ES-I3 (cell line): ENCODE measurements at regions not wholly inside any gene's neighbourhood (a gene's known extent, or its start where the extent isn't known, plus 50 kb on each side); places are given as distances from the start of the nearest gene placed in this dataset.

Experiments used
- H3K36me3 ChIP-seq: 2 replicates; pipeline ENCODE4 v1.6.1; 2013; ENCODE audit warnings: mild to moderate bottlenecking, low read length, control low read depth, moderate library complexity; ENCODE audit not compliant: insufficient read depth
- H3K4me1 ChIP-seq: 2 replicates; pipeline ENCODE4 v1.6.1; 2013; ENCODE audit warnings: mild to moderate bottlenecking, control low read depth, low read length; ENCODE audit not compliant: insufficient read depth
- H3K9ac ChIP-seq: 2 replicates; pipeline ENCODE4 v1.6.1; 2013; ENCODE audit warnings: low read depth, mild to moderate bottlenecking, low read length, moderate library complexity
- H3K9me3 ChIP-seq: 2 replicates; pipeline ENCODE4 v1.6.1; 2013; ENCODE audit warnings: mild to moderate bottlenecking, low read length, moderate library complexity; ENCODE audit not compliant: control insufficient read depth, insufficient read depth

- H3K9ac ChIP-seq = no peak overlapping the region
- 0 out of 2 replicates have a peak, but pooled peaks cover 3% of the 10 kb centered on the region for H3K4me1 ChIP-seq
- no peaks in the 10 kb centered on the region for H3K9me3 ChIP-seq
- H3K36me3 ChIP-seq = no peaks in the 10 kb centered on the region
These were observed 789.6 kb downstream of the CDH8 start for GRCh38 chr16:61246592-61246991.

DNA sequence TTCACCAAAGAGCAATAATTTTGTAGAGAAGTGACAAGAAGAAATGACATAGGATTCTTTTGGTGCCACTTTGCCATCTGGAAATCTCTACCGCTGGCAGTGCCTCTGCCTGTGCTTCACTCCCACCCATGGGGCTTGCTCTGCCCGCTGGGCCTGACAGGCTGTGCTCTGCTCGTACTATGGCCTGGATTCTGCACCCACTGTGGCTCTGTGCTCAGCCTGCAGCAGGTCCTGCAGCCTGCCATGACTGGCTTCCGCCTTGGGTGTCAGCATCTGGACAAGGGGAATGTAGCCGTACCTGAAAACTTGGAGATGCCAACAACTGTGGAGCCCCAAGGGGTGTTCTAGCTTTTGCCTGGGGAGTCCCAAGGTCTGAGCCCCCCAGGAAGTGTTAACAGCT lies 792.3 kb downstream of the CDH8 start:
- no peak overlapping the region for H3K9ac ChIP-seq
- H3K4me1 ChIP-seq = 0 out of 2 replicates have a peak, but pooled peaks cover 3% of the 10 kb centered on the region
- no peaks in the 10 kb centered on the region for H3K36me3 ChIP-seq
- H3K9me3 ChIP-seq = no peaks in the 10 kb centered on the region

DNA sequence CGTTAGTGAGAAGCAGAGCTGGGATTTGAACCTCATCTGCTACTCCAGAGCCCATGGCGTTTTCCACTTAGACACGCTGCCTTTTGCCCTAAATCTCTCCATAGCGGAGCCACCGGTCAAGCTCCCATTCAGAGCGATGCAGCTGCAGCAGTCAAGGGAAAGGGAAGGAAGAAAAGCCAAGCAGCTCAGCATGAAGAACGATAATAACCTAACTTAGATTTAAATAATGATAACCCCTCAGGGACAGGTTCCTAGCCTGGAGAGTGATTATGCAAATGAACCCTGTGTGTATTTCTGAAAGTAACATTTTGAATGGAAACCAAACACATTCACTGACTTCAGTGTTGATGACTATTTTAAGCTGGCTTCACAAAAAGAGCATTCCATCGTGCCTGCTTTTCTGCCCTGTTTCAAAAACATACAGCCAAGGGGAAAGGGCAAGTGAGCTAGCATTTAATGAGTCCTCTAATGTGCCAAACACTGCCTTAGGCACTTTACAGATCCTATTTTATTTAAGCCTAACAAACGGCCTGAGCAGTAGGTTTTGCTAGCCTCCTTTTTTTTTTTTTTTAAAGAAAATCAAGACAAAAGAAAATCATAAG lies 798.3 kb downstream of the CDH8 start:
- no peak overlapping the region for H3K9ac ChIP-seq
- no peaks in the 10 kb centered on the region for H3K9me3 ChIP-seq
- no peaks in the 10 kb centered on the region for H3K4me1 ChIP-seq
- H3K36me3 ChIP-seq = no peaks in the 10 kb centered on the region

DNA sequence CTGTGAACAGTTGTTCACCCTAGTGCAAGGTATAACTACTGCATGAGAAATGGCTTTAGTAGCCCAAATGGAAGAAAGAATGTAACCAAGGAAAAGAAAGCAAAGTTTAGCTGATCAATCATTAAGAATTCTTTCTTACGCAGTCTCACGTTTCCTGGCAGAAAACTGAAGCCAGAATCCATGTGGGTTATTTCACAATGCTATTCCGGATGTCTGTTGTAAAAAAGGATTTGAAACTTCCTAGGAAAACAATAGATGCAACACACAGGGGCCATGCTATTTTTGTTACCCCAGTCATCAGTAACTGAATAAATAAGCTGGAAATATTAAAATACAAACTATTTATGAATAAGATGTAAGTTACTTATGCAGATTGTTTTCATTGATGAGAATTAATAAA lies 802.5 kb downstream of the CDH8 start:
- Histone ChIP-seq H3K9me3 (no peaks in the 10 kb centered on the region), H3K4me1 (no peaks in the 10 kb centered on the region), H3K9ac (no peak overlapping the region), H3K36me3 (no peaks in the 10 kb centered on the region)

GRCh38 chr16:61228371-61228770 lies 807.9 kb downstream of the CDH8 start:
- Histone ChIP-seq H3K9ac (no peak overlapping the region), H3K36me3 (no peaks in the 10 kb centered on the region), H3K4me1 (no peaks in the 10 kb centered on the region), H3K9me3 (no peaks in the 10 kb centered on the region)

- H3K36me3 ChIP-seq = no peaks in the 10 kb centered on the region
- no peaks in the 10 kb centered on the region for H3K9me3 ChIP-seq
- H3K9ac ChIP-seq = no peak overlapping the region
- no peaks in the 10 kb centered on the region for H3K4me1 ChIP-seq
These were observed 820.6 kb downstream of the CDH8 start for GRCh38 chr16:61215605-61216004.

- no peaks in the 10 kb centered on the region for H3K4me1 ChIP-seq
- H3K9me3 ChIP-seq = no peaks in the 10 kb centered on the region
- no peaks in the 10 kb centered on the region for H3K36me3 ChIP-seq
- no peak overlapping the region for H3K9ac ChIP-seq
These were observed 821.5 kb downstream of the CDH8 start for GRCh38 chr16:61214780-61215179.

DNA sequence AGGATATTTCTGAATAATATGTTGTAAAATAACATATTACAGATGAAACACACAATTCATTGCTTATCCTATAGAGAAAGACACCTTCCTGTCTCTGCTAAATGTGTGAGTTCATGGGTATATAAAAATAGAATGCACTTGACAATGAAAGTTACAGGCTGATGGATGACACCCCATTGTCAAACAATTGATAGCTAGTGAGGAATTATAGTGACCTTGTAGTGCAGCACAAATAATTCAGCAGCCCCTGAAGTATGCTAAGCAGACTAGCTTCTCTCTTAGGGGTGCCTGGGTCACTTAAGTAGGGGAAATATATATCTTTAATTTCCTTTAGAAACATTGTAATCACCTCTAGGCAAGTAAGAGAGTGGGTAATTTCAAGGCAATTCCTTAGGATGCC lies 826.2 kb downstream of the CDH8 start:
- no peaks in the 10 kb centered on the region for H3K36me3 ChIP-seq
- H3K9me3 ChIP-seq = no peaks in the 10 kb centered on the region
- H3K9ac ChIP-seq = no peak overlapping the region
- no peaks in the 10 kb centered on the region for H3K4me1 ChIP-seq

GRCh38 chr16:61195006-61195405 lies 841.2 kb downstream of the CDH8 start:
- no peak overlapping the region for H3K9ac ChIP-seq
- H3K9me3 ChIP-seq = no peaks in the 10 kb centered on the region
- H3K36me3 ChIP-seq = no peaks in the 10 kb centered on the region
- no peaks in the 10 kb centered on the region for H3K4me1 ChIP-seq

DNA sequence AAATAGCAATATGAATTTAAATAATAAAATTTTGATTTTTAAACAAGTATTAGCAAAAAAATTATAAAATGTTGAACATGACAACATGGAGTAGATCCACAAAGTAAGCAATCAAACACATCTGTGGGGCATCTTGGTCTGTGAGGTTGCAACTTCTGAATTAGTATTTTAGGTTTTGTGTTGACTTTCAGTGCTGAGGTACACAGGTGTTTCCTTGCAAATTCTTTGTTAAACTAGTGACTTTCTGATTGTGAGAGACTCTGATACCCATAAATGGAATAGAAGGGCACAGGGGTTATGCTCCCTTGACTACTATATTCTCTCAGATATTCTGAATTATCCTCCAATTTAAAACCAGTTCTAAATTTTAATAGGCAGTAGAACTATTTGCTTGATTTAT lies 841.7 kb downstream of the CDH8 start:
- Histone ChIP-seq H3K36me3 (no peaks in the 10 kb centered on the region), H3K9me3 (no peaks in the 10 kb centered on the region), H3K4me1 (no peaks in the 10 kb centered on the region), H3K9ac (no peak overlapping the region)

DNA sequence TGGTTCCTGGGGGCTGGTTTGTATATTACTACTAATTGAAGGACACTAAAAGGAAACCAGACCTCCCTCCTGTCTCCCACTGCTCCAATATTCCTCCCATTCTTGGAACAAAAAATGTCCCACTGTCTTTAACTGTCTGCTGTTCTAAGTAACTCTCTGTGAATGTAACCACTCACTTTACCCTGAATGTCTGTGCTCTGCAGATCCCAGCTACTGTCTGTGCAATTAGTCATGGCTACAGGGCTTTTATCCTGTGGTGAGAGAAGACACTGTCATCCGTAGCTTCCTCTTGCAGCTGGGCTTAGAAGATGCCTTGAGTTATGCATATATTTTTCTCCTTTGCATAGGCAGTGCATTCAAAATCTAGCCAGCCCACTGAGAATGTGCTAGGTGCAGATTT lies 853.8 kb downstream of the CDH8 start:
- Histone ChIP-seq H3K36me3 (no peaks in the 10 kb centered on the region), H3K9me3 (no peaks in the 10 kb centered on the region), H3K9ac (no peak overlapping the region), H3K4me1 (no peaks in the 10 kb centered on the region)

DNA sequence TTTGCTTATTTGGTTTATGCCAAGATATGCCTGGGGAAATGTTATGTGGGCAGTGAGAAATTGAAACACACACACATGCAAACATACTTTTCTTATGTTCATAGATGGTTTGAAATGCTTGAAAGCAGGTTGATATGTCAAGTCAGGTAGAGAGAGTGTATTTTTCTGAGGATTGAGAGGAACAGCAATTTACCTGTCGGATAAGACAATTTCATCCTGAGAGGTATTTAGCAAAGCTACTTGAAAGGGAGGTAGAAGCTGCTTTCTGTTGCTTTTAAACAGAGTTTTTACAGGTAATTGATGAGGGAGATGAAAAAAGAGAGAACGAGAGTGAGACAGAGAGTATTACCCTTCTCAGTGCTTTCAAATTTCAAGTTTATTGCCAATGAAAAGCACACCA lies 854.3 kb downstream of the CDH8 start:
- Histone ChIP-seq H3K36me3 (no peaks in the 10 kb centered on the region), H3K9ac (no peak overlapping the region), H3K4me1 (no peaks in the 10 kb centered on the region), H3K9me3 (no peaks in the 10 kb centered on the region)

GRCh38 chr16:61179561-61179960 lies 856.7 kb downstream of the CDH8 start:
- H3K4me1 ChIP-seq = no peaks in the 10 kb centered on the region

DNA sequence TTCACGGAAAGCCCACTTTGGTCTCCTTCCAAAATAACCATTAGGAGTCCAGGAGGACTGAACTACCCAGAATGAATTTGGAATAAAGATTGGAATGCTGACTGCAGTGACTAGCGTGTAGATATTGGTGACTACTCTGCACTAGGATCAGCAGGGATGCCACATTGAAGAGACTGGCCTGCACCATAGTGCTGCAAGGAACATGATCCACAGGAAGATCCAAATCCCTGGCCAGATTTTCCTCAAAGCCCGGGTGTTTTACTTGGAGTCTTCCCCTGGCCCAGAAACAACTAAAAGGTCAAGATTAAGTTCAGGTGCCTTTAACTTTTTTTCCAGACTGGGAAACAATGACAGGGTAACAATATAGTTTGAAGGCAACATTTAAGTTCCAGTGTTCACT lies 870.4 kb downstream of the CDH8 start:
- no peak overlapping the region for H3K9ac ChIP-seq
- no peaks in the 10 kb centered on the region for H3K4me1 ChIP-seq

More at GRCh38 chr16:61179561-61179960, 856.7 kb downstream of the CDH8 start:
- Histone ChIP-seq H3K9ac (no peak overlapping the region), H3K36me3 (no peaks in the 10 kb centered on the region), H3K9me3 (no peaks in the 10 kb centered on the region)

GRCh38 chr16:61150351-61150750 lies 885.9 kb downstream of the CDH8 start:
- no peak overlapping the region for H3K9ac ChIP-seq
- H3K4me1 ChIP-seq = no peaks in the 10 kb centered on the region; the same call in 1 of the 2 replicates
- H3K36me3 ChIP-seq = no peaks in the 10 kb centered on the region
- no peaks in the 10 kb centered on the region for H3K9me3 ChIP-seq

More for the DNA sequence above, 870.4 kb downstream of the CDH8 start:
- no peaks in the 10 kb centered on the region for H3K9me3 ChIP-seq
- H3K36me3 ChIP-seq = no peaks in the 10 kb centered on the region

DNA sequence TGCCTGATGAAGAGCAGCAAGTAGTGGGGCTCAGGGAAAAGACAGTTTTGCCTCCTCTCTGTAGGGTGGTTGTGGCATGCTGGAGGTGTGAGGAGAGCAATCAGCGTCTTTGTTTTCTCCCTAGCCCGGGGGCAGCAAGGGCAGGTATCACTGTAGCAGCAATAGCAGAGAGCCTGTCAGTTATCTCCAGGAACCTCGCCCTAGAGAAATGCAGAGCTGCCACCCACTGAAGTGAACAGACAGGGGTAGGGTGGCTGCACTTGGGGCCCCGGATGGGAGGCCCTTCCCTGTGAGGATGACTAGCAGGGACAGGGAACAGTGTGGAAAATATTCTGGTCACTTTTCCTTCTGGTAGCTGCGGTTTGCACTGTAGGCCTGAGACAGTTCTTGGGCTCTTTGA lies 886.5 kb downstream of the CDH8 start:
- no peaks in the 10 kb centered on the region; the same call in 1 of the 2 replicates for H3K4me1 ChIP-seq
- H3K36me3 ChIP-seq = no peaks in the 10 kb centered on the region
- H3K9me3 ChIP-seq = no peaks in the 10 kb centered on the region
- H3K9ac ChIP-seq = no peak overlapping the region
